OCI-LY3 (cell line): ENCODE measurements at regions not wholly inside any gene's neighbourhood (a gene's known extent, or its start where the extent isn't known, plus 50 kb on each side); places are given as distances from the start of the nearest gene placed in this dataset.
"Not testable (repeated sequence)": the region's sequence is repeated elsewhere in the genome, so short reads cannot be mapped to it uniquely, and the experiment has no call there.

ENCODE experiments used
- H2AFZ ChIP-seq: fragments of 200-600, 300-600 bp; shearing (Covaris generic); 2 replicates; pipeline ENCODE4 v1.6.0; 2014; ENCODE audit warnings: antibody characterized with exemption, low read depth, low read length
- H3K27ac ChIP-seq: fragments of 200-600, 300-600 bp; sonication (generic); 2 replicates; pipeline ENCODE4 v1.5.1; 2014; ENCODE audit warnings: mild to moderate bottlenecking, low read length, moderate library complexity, mixed read lengths
- H3K27me3 ChIP-seq: fragments of 200-600, 300-600 bp; sonication (generic); 2 replicates; pipeline ENCODE4 v1.6.1; 2014; ENCODE audit warnings: low read depth, low read length, mixed read lengths
- H3K36me3 ChIP-seq: fragments of 200-600, 300-600 bp; sonication (generic); replicated peaks from 2 replicates; pipeline ENCODE3; 2014; ENCODE audit warnings: low read depth, low read length, mixed read lengths
- H3K4me1 ChIP-seq: fragments of 300-600, 200-600 bp; sonication (generic); 2 replicates; pipeline ENCODE4 v1.6.1; 2014; ENCODE audit warnings: low read length, mixed read lengths
- H3K4me2 ChIP-seq: fragments of 200-600, 300-600 bp; sonication (generic); 2 replicates; pipeline ENCODE4 v1.6.1; 2014; ENCODE audit warnings: low read length, mixed read lengths
- H3K4me3 ChIP-seq: fragments of 300-600, 200-600 bp; sonication (generic); 2 replicates; pipeline ENCODE4 v1.5.1; 2014; ENCODE audit warnings: antibody characterized with exemption, mild to moderate bottlenecking, low read length, moderate library complexity
- H3K79me2 ChIP-seq: fragments of 300-600, 200-600 bp; shearing (Covaris generic); 2 replicates; pipeline ENCODE4 v1.6.1; 2014; ENCODE audit warnings: mild to moderate bottlenecking, low read length, mixed read lengths
- H3K9ac ChIP-seq: fragments of 300-600, 200-600 bp; shearing (Covaris generic); 2 replicates; pipeline ENCODE4 v1.6.0; 2014; ENCODE audit warnings: mild to moderate bottlenecking, low read length, moderate library complexity
- H3K9me3 ChIP-seq: fragments of 200-600, 300-600 bp; shearing (Covaris generic); 2 replicates; pipeline ENCODE4 v1.6.1; 2014; ENCODE audit warnings: low read length, mixed read lengths; ENCODE audit not compliant: insufficient read depth
- H4K20me1 ChIP-seq: fragments of 200-600, 300-600 bp; sonication (generic); 2 replicates; pipeline ENCODE4 v1.6.1; 2016; ENCODE audit warnings: low read length, mixed read lengths; ENCODE audit not compliant: insufficient read depth
- EZH2phosphoT487 ChIP-seq: fragments of 200-600 bp; shearing (Covaris generic); IDR thresholded peaks from 2 replicates; pipeline ENCODE4 v1.6.1; 2018; ENCODE audit warnings: antibody characterized with exemption, mixed run types, low read depth
- TF ChIP-seq, protein P1 (sequence below): fragments of 200-600, 300-600 bp; sonication (generic); IDR thresholded peaks from 2 replicates; pipeline ENCODE4 v1.5.1; 2014; ENCODE audit warnings: antibody characterized with exemption, low read length, low read depth

DNA sequence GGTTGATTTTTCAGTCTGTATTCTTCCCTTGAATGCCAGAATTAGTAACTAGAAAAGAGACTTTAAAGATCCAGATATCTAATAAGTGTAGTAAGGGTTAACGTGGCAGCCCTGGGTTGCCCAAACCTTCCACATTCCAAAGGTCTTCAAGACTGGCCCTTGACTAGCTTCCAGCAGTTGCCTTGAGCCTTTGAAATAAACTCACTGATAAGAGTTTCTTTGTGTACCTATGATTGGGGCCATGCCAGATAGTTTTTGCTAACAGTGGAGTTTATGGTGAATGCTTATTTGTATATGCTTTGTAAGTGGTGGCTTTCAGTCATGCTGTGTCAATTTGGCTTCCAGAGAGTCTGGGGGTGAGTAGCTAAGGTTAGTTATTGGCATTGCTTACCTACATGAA is 722.3 kb downstream of the RNF144A start:
- no peak overlapping the region for H3K4me3 ChIP-seq

DNA sequence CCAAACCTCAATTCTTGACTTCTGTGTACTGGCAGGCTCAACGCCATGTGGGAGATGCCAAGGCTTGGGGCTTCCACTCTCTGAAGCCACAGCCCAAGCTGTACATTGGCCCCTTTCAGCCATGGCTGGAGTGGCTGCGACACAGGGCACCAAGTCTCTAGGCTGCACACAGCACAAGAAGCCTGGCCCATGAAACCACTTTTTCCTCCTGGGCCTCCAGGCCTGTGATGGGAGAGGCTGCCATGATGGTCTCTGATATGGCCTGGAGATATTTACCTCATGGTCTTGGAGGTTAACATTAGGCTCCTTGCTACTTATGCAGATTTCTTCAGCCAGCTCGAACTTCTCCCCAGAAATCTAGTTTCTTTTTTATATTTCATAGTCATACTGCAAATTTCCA is 724.1 kb downstream of the RNF144A start:
- H3K27me3 ChIP-seq, H3K27ac ChIP-seq, H3K4me1 ChIP-seq, H3K4me2 ChIP-seq, H3K79me2 ChIP-seq, H3K9me3 ChIP-seq, H3K9ac ChIP-seq, H3K4me3 ChIP-seq, H3K36me3 ChIP-seq, H4K20me1 ChIP-seq, H2AFZ ChIP-seq: not testable (repeated sequence)

More for the DNA sequence above, 722.3 kb downstream of the RNF144A start:
- Histone ChIP-seq H3K27ac (no peak overlapping the region), H4K20me1 (no peaks in the 10 kb centered on the region), H3K36me3 (no peaks in the 10 kb centered on the region), H3K4me1 (no peaks in the 10 kb centered on the region), H3K27me3 (0 out of 2 replicates have a peak, but pooled peaks cover 6% of the 10 kb centered on the region), H3K79me2 (no peaks in the 10 kb centered on the region), H3K9ac (no peak overlapping the region), H3K9me3 (0 out of 2 replicates have a peak, but pooled peaks cover 6% of the 10 kb centered on the region), H2AFZ (no peak overlapping the region), H3K4me2 (no peak overlapping the region)
- TF ChIP-seq EZH2phosphoT487, result no peak
- TF ChIP-seq, protein P1, sequence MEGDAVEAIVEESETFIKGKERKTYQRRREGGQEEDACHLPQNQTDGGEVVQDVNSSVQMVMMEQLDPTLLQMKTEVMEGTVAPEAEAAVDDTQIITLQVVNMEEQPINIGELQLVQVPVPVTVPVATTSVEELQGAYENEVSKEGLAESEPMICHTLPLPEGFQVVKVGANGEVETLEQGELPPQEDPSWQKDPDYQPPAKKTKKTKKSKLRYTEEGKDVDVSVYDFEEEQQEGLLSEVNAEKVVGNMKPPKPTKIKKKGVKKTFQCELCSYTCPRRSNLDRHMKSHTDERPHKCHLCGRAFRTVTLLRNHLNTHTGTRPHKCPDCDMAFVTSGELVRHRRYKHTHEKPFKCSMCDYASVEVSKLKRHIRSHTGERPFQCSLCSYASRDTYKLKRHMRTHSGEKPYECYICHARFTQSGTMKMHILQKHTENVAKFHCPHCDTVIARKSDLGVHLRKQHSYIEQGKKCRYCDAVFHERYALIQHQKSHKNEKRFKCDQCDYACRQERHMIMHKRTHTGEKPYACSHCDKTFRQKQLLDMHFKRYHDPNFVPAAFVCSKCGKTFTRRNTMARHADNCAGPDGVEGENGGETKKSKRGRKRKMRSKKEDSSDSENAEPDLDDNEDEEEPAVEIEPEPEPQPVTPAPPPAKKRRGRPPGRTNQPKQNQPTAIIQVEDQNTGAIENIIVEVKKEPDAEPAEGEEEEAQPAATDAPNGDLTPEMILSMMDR, result no peak

DNA sequence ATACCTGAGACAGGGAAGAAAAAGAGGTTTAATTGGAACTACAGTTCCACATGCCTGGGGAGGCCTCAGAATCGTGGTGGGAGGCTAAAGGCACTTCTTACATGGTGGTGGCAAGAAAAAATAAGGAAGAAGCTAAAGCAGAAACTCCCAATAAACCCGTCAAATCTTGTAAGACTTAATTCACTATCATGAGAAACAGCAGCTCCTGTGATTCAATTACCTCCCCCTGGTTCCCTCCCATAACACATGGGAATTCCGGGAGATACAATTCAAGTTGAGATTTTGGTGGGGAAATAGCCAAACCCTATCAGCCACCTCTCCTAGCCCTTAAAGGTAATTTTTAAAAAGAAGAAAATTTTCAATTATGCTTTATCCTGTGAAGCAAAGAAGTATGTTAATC is 728.8 kb downstream of the RNF144A start:
- Histone ChIP-seq H3K9ac (no peak overlapping the region), H3K4me2 (no peak overlapping the region), H2AFZ (no peak overlapping the region), H3K36me3 (no peaks in the 10 kb centered on the region), H3K27me3 (no peaks in the 10 kb centered on the region), H3K27ac (no peak overlapping the region), H3K9me3 (0 out of 2 replicates have a peak, but pooled peaks cover 6% of the 10 kb centered on the region), H3K4me3 (no peak overlapping the region), H3K4me1 (no peaks in the 10 kb centered on the region), H3K79me2 (no peaks in the 10 kb centered on the region), H4K20me1 (no peaks in the 10 kb centered on the region)
- TF ChIP-seq, protein P1, result no peak
- no peak for TF ChIP-seq EZH2phosphoT487

DNA sequence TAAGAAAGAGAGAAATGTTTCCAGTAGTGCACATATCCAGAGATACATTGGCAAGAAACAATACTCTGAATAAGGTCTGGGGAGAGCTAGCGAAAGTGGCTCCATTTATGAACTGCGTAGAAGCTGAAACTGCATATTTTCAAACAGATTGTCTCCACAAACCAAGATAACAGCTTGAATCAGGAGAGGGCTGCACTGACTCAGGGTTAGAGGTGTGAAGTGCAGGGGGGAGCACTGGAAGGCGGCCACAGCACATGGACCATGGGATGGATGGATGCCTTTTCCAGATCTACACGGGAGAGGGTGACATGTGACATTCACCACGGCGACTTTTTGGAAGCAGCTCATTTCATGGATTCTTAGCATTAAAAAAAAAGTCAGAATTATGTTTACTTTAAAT is 729.4 kb downstream of the RNF144A start:
- H3K27ac ChIP-seq, result no peak overlapping the region
- no peaks in the 10 kb centered on the region for H4K20me1 ChIP-seq
- no peak overlapping the region for H3K4me3 ChIP-seq
- H2AFZ ChIP-seq, result no peak overlapping the region
- no peaks in the 10 kb centered on the region for H3K27me3 ChIP-seq
- no peaks in the 10 kb centered on the region for H3K4me1 ChIP-seq
- H3K9me3 ChIP-seq, result 0 out of 2 replicates have a peak, but pooled peaks cover 6% of the 10 kb centered on the region
- H3K79me2 ChIP-seq, result no peaks in the 10 kb centered on the region
- no peak for TF ChIP-seq EZH2phosphoT487
- TF ChIP-seq, protein P1, result no peak
- H3K36me3 ChIP-seq, result no peaks in the 10 kb centered on the region
- H3K4me2 ChIP-seq, result no peak overlapping the region
- no peak overlapping the region for H3K9ac ChIP-seq
